Neural crest cell (in vitro differentiated cells): ENCODE measurements at regions not wholly inside any gene's neighbourhood (a gene's known extent, or its start where the extent isn't known, plus 50 kb on each side); places are given as distances from the start of the nearest gene placed in this dataset.

ENCODE experiments used
- DNase-seq: peaks from one replicate; pipeline ENCODE4 v3.0.0; 2021; ENCODE audit warnings: low read depth, mixed read lengths, low spot score
- H3K27ac Mint-ChIP-seq: one replicate; pipeline ENCODE4 v1.8.0; 2021; ENCODE audit warnings: mild to moderate bottlenecking, mixed read lengths; ENCODE audit not compliant: unreplicated experiment
- H3K27me3 Mint-ChIP-seq: 2 replicates; pipeline ENCODE4 v1.8.0; 2021; ENCODE audit warnings: low read depth, mild to moderate bottlenecking, mixed read lengths
- H3K36me3 Mint-ChIP-seq: 2 replicates; pipeline ENCODE4 v1.8.0; 2021; ENCODE audit warnings: low read depth, mild to moderate bottlenecking, mixed read lengths
- H3K4me1 Mint-ChIP-seq: 2 replicates; pipeline ENCODE4 v1.8.0; 2021; ENCODE audit warnings: mixed read lengths
- H3K4me3 Mint-ChIP-seq: one replicate; pipeline ENCODE4 v1.8.0; 2021; ENCODE audit warnings: mild to moderate bottlenecking, mixed read lengths
- H3K9me3 Mint-ChIP-seq: 2 replicates; pipeline ENCODE4 v1.8.0; 2021; ENCODE audit warnings: mixed read lengths
- CTCF ChIP-seq: fragments of 200-600 bp; sonication (generic); conservative IDR thresholded peaks from 2 replicates; pipeline ENCODE4 v1.5.0; 2021; ENCODE audit warnings: antibody characterized with exemption, mild to moderate bottlenecking

- TF ChIP-seq CTCF: no peak
- Mint-ChIP-seq H3K27me3 (no peaks in the 10 kb centered on the region), H3K9me3 (peaks cover 4% of the 10 kb centered on the region), H3K4me3 (no peak overlapping the region), H3K4me1 (peaks cover 5% of the 10 kb centered on the region), H3K27ac (no peak overlapping the region), H3K36me3 (no peaks in the 10 kb centered on the region)
- no peak for DNase-seq
These were observed 192.8 kb upstream of the AKR1E2 start for GRCh38 chr10:4633186-4633585.

DNA sequence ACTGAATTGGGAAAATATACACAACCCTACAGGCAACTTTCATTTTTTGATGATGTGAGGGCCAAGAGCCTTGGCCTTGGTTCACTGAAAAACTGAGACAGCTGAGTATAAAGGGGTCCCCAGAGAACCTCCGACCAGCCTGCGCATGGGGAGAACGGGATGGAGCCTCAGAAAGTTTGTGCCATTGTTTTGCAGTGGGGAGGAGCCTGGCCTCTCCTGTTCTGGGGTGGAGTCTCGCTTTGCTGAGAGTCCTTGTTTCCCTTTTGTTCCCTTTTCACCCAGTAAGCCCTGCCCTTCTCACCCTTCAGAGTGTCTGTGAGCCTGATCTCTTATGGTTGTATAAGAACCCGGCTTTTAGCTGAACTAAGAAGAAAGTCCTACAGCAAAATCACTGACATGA lies 193.2 kb upstream of the AKR1E2 start:
- TF ChIP-seq CTCF: no peak
- no peak for DNase-seq
- Mint-ChIP-seq H3K4me3 (no peak overlapping the region), H3K27ac (no peak overlapping the region), H3K36me3 (no peaks in the 10 kb centered on the region), H3K27me3 (no peaks in the 10 kb centered on the region), H3K9me3 (peaks cover 5% of the 10 kb centered on the region), H3K4me1 (peaks cover 5% of the 10 kb centered on the region)

GRCh38 chr10:4626919-4627318 lies 199.1 kb upstream of the AKR1E2 start:
- Mint-ChIP-seq H3K9me3 (peaks cover 7% of the 10 kb centered on the region), H3K4me3 (no peak overlapping the region), H3K36me3 (no peaks in the 10 kb centered on the region), H3K27me3 (no peaks in the 10 kb centered on the region), H3K27ac (no peak overlapping the region), H3K4me1 (no peaks in the 10 kb centered on the region)
- DNase-seq: no peak
- TF ChIP-seq CTCF: no peak

- no peak for DNase-seq
- Mint-ChIP-seq H3K27me3 (no peaks in the 10 kb centered on the region), H3K36me3 (no peaks in the 10 kb centered on the region), H3K4me3 (no peak overlapping the region), H3K9me3 (peaks cover 3% of the 10 kb centered on the region), H3K27ac (no peak overlapping the region), H3K4me1 (no peaks in the 10 kb centered on the region)
- no peak for TF ChIP-seq CTCF
These were observed 202.1 kb upstream of the AKR1E2 start for GRCh38 chr10:4623757-4624420.

DNA sequence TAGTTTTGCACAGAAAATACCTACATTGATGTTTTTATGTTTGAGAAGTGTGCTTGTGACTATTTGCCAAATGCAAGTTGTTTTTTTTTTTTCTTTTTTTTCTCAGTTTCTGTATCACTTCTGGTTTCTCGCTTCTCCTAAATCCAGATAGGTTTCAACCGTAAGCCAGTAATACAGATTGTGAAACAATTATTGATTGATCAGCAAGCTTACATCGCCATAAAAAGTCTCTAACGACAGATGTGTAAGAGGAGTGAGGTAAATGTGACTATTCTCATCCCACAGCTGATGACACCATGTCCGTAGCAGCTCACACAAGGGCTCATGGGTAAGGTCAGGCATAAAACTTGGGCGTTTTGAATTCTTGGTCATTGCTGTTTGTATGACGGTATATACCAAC lies 202.8 kb upstream of the AKR1E2 start:
- Mint-ChIP-seq H3K36me3 (no peaks in the 10 kb centered on the region), H3K27me3 (no peaks in the 10 kb centered on the region), H3K4me3 (no peak overlapping the region), H3K9me3 (peaks cover 3% of the 10 kb centered on the region), H3K27ac (no peak overlapping the region), H3K4me1 (no peaks in the 10 kb centered on the region)
- DNase-seq: no peak
- no peak for TF ChIP-seq CTCF
